Fibroblast of skin of left biceps (primary cell): ENCODE measurements at regions not wholly inside any gene's neighbourhood (a gene's known extent, or its start where the extent isn't known, plus 50 kb on each side); places are given as distances from the start of the nearest gene placed in this dataset.
A peak's percentile ranks its signal among the peaks of the same experiment; 100 is the strongest.

Experiments
- DNase-seq, 2 experiments: peaks; one replicate each; pipeline ENCODE4 v3.0.0-alpha.2; 2013; ENCODE audit warnings: low read depth in 2 of 2

DNA sequence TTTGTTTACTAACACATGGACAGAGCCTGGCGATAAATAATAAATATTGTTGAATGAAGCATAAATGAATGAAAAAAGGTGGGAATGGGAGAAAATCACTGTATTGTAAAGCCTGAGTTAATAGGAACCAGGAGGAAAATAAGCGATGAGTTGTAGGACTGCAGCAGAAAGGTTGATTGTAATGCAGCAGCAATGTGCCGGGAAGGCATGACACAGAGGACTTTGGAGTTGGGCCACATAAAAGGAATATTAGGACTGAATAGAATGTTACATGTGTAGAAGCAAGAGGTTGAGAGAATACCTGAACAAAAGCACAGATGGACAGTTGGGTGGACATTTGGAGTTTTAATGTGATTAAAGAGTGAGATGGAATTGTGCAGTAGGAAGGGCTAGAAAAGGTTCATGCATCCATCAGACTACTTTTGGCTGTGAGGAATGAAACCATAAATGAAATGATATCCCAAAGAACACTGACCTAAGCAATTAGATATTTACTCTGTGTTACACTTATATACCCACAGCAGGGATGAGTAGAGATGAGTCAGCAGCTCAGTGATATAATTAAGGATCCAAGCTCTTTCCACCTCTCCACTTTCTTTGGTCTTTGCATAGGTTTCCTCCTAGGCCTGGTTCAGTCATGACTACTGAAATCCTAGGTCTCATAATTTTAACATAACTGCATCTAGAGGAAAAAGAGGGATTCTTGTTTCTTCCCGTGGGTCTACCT is 55.4 kb downstream of the CCER1 start:
- DNase-seq = no peak

- no peak for DNase-seq
These were observed 57.0 kb downstream of the CCER1 start for GRCh38 chr12:90897986-90898385.

- no peak for DNase-seq
These were observed 57.7 kb downstream of the CCER1 start for GRCh38 chr12:90897316-90897715.

GRCh38 chr12:90896821-90897220 is 58.2 kb downstream of the CCER1 start:
- no peak for DNase-seq

DNA sequence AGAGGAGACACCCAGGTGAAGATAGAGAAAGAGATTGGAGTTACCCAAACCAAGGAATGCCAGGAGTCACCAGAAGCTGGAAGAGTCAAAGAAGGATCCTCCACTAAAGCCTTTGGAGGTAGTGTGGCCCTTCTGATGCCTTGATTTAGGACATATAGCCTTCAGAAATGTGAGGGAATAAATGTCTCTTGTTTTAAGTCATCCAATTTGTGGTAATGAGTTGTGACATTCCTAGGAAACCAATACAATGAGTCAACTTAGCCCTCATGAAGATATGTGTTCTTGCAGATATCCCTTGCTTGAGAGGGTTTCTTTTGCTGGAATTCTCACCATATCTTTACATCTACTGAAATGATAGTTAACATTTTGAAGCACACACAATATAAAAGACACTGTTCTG is 58.8 kb downstream of the CCER1 start:
- peak; percentile 80 to 82 for DNase-seq

DNA sequence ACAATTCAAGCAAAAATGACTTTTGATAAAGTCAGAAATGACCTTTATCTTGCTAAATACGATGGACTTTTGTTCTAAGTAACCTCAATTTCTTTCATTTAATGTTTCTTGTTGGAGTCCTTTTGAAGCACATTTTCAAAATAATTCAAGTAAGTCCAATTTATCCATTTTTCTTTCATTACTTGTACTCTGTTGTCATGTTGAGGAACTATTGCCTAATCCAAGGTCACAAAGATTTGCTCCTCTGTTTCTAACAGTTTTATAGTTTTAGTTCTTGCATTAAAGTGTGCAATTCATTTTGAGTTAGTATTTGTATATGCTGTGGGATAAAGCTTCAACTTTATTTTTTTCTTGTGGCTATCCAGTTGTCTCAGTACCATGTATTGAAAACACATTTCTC is 66.7 kb downstream of the CCER1 start:
- DNase-seq = no peak

GRCh38 chr12:90883456-90883855 is 71.5 kb downstream of the CCER1 start:
- DNase-seq = no peak

DNA sequence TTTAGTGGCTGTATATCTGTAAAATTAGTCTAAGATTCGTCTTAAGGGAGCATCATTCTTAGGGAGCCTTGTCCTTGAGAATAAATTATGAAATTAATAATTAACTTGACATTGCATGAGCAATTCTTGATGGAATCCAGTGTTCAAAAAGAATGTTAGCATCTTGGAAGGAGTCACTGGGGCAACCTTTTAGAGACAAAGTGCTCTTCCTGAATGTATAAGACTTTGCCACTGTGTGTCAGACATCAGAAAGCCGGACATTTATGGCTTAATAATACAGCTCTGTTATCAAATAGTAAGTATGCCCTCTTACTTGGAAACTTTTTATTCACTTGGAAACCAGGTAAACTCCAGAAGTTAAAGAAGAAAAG is 83.3 kb downstream of the CCER1 start:
- no peak for DNase-seq

DNA sequence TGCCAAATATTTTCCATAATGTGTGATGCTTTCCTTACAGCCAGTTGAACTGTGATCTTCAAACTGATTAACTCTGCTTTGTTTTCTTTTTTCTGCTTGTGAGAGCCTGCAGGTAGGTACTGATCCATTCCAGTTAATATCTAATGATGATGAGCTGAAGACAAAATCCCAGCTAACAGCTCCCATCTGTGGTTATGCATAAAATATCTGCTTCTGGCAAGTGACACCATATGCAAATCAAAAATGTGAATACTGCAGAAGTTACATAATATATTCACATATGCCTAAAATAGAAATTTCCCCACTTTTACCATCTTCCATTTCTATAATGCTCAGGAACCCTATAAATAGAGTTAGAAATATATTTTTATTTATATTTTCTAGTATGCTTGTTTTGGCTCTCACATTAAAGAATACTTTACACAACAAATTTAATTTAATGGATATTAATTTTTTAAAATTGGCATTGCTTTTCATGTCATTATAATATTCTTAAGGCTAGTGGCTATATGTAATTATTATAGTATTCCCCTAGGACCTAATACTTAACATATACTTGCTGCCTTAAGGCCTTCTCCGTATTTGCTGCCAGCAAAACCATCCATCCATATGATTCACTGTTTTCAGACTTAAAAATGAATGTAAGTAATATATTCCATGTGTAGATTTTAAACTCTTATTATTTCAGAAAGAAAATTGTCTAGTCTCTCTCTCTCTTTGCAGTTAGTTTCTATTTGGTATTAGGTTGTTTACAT is 83.8 kb downstream of the CCER1 start:
- DNase-seq = peak in 1 of 2 experiments; percentile 19

DNA sequence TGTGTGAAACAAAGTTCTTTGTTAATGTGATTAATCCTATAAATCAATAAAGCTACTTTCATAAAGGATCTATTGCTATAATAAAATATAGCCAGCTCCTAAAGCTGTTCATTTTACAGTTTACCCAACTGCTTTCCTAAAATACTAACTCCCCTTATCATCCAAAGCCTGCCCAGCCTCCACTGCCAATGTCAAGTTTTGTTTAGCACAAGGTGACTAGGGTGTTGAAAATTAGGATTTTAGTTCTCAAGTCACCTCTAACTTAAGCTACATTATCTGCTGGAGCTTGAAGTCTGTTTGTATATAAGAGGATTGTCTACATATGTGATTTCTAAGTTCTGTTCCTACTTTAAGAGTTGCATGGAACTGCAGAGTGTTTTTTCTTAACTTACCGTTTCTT is 86.3 kb downstream of the CCER1 start:
- DNase-seq = no peak

DNA sequence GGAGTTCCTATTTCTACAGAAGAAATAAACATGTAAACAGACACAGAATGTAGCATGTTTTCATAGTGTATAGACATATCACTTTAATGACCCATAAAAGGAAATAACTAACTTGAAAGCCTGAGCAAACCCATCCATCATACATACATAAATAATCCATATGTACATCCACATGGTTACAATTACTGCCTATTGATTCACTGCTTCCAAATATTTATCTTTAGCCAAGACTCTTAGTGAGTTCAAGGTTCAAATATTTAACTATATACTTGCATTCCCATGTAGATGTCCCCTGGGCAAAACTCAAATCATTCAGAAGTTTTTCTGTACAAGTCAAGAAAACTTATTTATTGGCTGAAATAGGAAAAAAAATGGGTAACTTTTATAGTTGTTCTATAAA is 95.4 kb downstream of the CCER1 start:
- no peak for DNase-seq

DNA sequence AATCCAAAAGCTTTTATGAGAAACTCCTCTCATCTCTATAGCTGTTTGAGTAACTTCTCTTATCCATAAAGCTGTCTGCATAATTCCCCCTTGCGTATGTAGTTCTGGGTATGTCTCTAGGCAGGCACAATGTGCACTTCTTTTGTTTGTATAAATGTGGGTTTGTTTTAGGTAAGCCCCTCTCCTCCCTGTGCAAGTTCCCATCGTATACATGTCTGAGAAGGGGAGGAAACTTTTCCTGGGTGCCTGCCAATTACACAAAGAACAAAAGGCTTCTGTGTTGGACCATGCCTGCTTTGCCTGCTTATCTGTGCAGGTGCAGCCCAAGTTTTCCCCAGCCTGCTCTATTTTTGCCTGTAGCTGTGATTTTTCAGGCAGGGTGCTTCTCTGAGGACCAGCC is 96.7 kb downstream of the CCER1 start:
- no peak for DNase-seq

GRCh38 chr12:90855534-90855933 is 99.4 kb downstream of the CCER1 start:
- no peak for DNase-seq

DNA sequence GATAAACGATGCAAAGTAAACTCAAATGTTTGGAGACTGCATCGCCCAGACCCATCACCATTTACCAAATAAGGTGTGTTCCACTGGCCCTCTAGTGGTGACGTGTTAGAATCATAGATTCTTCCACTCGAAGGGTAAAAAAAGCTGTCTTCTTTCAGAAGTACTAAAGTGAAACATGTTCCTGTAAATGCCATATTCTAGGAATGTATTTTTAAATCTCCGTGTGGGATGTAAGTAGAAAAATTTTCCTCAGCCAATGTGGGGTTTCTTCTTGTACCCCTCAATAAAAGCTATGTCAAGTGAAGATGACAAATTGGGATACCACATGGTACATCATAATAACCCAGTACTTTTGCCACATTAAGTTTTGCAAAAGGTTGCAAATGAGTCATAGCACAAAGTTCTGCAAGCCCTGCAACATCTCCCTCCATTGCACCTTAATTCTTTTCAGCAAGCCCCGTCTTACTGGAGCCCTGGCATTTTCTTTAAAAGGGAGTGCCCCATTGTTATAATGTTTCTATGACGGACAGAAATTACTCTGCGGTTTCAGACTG is 100.8 kb downstream of the CCER1 start:
- DNase-seq = peak; percentile 18 to 26

- DNase-seq = no peak
These were observed 102.9 kb downstream of the CCER1 start for GRCh38 chr12:90851800-90852718.

GRCh38 chr12:90842477-90842876 is 112.5 kb downstream of the CCER1 start:
- DNase-seq = no peak

DNA sequence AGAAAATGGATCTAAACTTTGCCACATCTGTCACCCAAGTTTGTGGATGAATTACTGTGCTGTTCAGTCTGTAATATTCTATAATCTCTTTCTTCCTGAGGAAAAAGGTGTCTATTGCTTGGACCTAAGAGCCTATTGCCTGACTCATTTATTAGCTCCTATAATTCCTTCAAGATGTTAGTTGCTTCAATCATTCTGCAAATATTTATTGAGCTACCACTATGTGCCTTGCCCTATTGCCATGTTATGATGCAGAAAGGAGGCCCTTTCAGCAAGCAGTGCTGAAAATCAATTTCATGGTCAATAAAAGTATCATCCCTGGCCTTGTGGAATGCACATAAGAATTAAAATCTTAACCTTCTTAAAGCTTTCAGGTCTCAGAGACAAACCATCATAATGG is 113.6 kb downstream of the CCER1 start:
- DNase-seq = no peak

DNA sequence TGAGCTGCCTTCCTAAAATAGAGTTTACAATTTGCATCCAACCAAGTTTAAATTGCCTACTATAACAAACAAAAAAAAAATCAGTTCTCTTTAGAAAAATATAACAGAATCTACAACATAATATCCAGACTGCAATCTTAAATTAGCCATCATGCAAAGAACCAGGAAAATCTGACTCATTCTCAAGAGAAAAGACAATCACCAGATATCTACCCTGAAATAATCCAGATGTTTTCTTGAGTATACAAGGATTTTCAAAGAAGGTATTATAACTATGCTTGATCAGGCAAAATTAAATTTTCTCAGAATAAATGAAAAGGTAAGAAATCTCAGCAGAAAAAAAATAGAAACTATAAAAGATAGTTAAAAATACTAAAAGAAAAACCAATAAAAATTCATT is 115.6 kb downstream of the CCER1 start:
- no peak for DNase-seq

GRCh38 chr12:90836689-90837088 is 118.3 kb downstream of the CCER1 start:
- DNase-seq = no peak

GRCh38 chr12:90833228-90833627 is 121.7 kb downstream of the CCER1 start:
- no peak for DNase-seq

DNA sequence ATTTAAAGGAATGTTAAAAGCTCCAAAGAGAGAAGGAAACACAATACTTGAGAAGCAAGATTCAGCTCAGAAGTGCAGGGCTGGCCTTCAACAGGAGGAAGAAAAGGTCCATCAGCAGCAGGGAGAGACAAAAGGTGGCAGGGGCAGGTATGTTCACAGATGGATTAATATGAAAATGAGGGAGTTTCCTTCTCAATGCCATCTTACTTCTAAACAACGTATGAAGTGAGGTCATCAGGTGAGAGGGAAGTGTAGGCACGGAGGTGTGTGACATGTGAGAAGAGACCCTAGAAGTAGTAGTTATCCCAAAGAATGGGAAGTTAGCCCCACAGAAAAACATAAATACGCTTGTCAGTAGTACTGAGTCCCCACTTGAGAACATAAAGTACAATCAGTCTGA is 122.5 kb downstream of the CCER1 start:
- no peak for DNase-seq

- DNase-seq = no peak
These were observed 123.3 kb downstream of the CCER1 start for GRCh38 chr12:90831712-90832111.
